SK-N-SH (cell line): ENCODE measurements at regions not wholly inside any gene's neighbourhood (a gene's known extent, or its start where the extent isn't known, plus 50 kb on each side); places are given as distances from the start of the nearest gene placed in this dataset.

Source experiments
- NFIC ChIP-seq: IDR thresholded peaks from 2 replicates; pipeline ENCODE4 v1.4.0; 2012; ENCODE audit warnings: borderline replicate concordance
- NRF1 ChIP-seq: IDR thresholded peaks from 2 replicates; pipeline ENCODE4 v1.6.1; 2012; ENCODE audit warnings: low read depth, mild to moderate bottlenecking, low read length
- POLR2AphosphoS5 ChIP-seq: IDR thresholded peaks from 2 replicates; pipeline ENCODE4 v1.6.1; 2012; ENCODE audit warnings: low read depth, low read length
- TAF1 ChIP-seq: IDR thresholded peaks from 2 replicates; pipeline ENCODE4 v1.6.1; 2012; ENCODE audit warnings: low read depth, mild to moderate bottlenecking, low read length, moderate library complexity, borderline replicate concordance
- TCF12 ChIP-seq: IDR thresholded peaks from 2 replicates; pipeline ENCODE4 v1.4.0; 2012
- YY1 ChIP-seq: IDR thresholded peaks from 2 replicates; pipeline ENCODE4 v1.4.0; 2012; ENCODE audit warnings: low read depth, mild to moderate bottlenecking
- TF ChIP-seq, protein P1 (sequence below): fragments of 200-600 bp; sonication (generic); IDR thresholded peaks from 2 replicates; pipeline ENCODE4 v1.6.1; 2017; ENCODE audit warnings: antibody characterized with exemption, mild to moderate bottlenecking, moderate library complexity
- TF ChIP-seq, protein P2 (sequence below): IDR thresholded peaks from 2 replicates; pipeline ENCODE4 v1.6.1; 2012; ENCODE audit warnings: mild to moderate bottlenecking, low read depth, low read length, moderate library complexity
- TF ChIP-seq, protein P3 (sequence below): fragments of 150-350 bp; IDR thresholded peaks from 2 replicates; pipeline ENCODE4 v1.6.1; 2017; ENCODE audit warnings: antibody characterized with exemption, low read length, low read depth, borderline replicate concordance

DNA sequence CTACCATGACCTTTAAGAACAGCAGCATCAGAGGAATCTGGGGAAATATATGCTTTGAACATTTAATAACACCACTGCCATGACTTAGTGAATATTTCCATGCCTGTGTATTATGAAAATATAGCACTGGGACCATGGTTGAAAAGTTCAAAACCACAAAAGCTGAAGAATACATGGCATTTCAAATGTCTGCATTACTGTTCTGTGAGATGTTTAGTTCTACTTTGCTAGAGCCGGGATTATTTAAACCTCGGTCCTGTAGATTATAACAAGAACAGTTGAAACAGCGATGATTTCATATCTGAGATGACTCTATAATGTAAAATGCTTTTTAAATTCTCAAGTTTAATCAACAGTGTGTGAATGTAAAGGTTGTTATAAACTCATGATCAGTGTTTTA lies 126.7 kb upstream of the AGA start:
- TF ChIP-seq YY1 (no peak), TAF1 (no peak), NFIC (no peak), POLR2AphosphoS5 (no peak), TCF12 (no peak), NRF1 (no peak)
- TF ChIP-seq, protein P1, sequence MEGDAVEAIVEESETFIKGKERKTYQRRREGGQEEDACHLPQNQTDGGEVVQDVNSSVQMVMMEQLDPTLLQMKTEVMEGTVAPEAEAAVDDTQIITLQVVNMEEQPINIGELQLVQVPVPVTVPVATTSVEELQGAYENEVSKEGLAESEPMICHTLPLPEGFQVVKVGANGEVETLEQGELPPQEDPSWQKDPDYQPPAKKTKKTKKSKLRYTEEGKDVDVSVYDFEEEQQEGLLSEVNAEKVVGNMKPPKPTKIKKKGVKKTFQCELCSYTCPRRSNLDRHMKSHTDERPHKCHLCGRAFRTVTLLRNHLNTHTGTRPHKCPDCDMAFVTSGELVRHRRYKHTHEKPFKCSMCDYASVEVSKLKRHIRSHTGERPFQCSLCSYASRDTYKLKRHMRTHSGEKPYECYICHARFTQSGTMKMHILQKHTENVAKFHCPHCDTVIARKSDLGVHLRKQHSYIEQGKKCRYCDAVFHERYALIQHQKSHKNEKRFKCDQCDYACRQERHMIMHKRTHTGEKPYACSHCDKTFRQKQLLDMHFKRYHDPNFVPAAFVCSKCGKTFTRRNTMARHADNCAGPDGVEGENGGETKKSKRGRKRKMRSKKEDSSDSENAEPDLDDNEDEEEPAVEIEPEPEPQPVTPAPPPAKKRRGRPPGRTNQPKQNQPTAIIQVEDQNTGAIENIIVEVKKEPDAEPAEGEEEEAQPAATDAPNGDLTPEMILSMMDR = no peak
- TF ChIP-seq, protein P2, sequence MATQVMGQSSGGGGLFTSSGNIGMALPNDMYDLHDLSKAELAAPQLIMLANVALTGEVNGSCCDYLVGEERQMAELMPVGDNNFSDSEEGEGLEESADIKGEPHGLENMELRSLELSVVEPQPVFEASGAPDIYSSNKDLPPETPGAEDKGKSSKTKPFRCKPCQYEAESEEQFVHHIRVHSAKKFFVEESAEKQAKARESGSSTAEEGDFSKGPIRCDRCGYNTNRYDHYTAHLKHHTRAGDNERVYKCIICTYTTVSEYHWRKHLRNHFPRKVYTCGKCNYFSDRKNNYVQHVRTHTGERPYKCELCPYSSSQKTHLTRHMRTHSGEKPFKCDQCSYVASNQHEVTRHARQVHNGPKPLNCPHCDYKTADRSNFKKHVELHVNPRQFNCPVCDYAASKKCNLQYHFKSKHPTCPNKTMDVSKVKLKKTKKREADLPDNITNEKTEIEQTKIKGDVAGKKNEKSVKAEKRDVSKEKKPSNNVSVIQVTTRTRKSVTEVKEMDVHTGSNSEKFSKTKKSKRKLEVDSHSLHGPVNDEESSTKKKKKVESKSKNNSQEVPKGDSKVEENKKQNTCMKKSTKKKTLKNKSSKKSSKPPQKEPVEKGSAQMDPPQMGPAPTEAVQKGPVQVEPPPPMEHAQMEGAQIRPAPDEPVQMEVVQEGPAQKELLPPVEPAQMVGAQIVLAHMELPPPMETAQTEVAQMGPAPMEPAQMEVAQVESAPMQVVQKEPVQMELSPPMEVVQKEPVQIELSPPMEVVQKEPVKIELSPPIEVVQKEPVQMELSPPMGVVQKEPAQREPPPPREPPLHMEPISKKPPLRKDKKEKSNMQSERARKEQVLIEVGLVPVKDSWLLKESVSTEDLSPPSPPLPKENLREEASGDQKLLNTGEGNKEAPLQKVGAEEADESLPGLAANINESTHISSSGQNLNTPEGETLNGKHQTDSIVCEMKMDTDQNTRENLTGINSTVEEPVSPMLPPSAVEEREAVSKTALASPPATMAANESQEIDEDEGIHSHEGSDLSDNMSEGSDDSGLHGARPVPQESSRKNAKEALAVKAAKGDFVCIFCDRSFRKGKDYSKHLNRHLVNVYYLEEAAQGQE = no peak
- TF ChIP-seq, protein P3, sequence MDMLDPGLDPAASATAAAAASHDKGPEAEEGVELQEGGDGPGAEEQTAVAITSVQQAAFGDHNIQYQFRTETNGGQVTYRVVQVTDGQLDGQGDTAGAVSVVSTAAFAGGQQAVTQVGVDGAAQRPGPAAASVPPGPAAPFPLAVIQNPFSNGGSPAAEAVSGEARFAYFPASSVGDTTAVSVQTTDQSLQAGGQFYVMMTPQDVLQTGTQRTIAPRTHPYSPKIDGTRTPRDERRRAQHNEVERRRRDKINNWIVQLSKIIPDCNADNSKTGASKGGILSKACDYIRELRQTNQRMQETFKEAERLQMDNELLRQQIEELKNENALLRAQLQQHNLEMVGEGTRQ = no peak
